ENCODE measurements at regions not wholly inside any gene's neighbourhood (a gene's known extent, or its start where the extent isn't known, plus 50 kb on each side); places are given as distances from the start of the nearest gene placed in this dataset.
A peak's percentile ranks its signal among the peaks of the same experiment; 100 is the strongest.

DNA sequence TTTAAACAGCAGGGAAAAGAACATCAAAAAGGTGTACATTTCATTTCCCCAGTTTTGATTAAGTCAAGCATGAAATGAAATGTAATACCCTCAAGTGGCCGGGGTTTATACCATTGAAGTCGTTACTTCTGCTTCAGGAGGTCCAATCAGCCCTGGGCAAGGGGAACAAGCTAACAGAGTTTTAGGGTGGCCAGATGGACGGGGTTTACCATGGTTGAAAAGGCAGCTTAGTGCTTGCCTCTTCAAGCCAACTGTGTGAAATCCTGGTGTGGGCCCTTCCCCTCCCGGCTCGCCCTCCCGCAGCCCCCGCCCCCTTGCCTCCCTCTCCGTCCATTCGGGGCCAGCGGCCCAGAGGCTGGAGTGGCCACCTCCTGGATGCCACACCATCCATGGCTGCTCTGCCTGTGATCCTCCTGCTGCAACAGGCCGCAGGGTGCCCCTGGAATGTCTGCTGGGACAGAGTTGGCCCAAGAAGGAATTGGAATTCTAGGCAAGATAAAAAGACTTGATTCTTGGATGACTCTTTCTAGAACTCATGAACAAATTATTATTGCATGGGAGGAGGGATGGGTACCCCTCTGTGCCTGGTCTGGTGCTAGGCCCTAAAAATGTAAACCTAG, 296.2 kb upstream of the IRX3 start:
- no peak for DNase-seq (ENCODE audit: low read depth)
- no peak overlapping the region for H3K4me3 ChIP-seq (ENCODE audit: low read depth, low read length)
- TF ChIP-seq, protein P1, sequence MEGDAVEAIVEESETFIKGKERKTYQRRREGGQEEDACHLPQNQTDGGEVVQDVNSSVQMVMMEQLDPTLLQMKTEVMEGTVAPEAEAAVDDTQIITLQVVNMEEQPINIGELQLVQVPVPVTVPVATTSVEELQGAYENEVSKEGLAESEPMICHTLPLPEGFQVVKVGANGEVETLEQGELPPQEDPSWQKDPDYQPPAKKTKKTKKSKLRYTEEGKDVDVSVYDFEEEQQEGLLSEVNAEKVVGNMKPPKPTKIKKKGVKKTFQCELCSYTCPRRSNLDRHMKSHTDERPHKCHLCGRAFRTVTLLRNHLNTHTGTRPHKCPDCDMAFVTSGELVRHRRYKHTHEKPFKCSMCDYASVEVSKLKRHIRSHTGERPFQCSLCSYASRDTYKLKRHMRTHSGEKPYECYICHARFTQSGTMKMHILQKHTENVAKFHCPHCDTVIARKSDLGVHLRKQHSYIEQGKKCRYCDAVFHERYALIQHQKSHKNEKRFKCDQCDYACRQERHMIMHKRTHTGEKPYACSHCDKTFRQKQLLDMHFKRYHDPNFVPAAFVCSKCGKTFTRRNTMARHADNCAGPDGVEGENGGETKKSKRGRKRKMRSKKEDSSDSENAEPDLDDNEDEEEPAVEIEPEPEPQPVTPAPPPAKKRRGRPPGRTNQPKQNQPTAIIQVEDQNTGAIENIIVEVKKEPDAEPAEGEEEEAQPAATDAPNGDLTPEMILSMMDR (IDR thresholded peaks at IDR 0.05; ENCODE audit: low read depth, low read length): no peak
- TF ChIP-seq MYC (IDR thresholded peaks at IDR 0.05; ENCODE audit: low read depth, low read length) (no peak), POLR2A (IDR thresholded peaks at IDR 0.05; ENCODE audit: extremely low read depth, insufficient read length) (no peak)
- TF ChIP-seq, protein P2, sequence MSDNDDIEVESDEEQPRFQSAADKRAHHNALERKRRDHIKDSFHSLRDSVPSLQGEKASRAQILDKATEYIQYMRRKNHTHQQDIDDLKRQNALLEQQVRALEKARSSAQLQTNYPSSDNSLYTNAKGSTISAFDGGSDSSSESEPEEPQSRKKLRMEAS (IDR thresholded peaks at IDR 0.05; ENCODE audit: low read depth, low read length): no peak

DNA sequence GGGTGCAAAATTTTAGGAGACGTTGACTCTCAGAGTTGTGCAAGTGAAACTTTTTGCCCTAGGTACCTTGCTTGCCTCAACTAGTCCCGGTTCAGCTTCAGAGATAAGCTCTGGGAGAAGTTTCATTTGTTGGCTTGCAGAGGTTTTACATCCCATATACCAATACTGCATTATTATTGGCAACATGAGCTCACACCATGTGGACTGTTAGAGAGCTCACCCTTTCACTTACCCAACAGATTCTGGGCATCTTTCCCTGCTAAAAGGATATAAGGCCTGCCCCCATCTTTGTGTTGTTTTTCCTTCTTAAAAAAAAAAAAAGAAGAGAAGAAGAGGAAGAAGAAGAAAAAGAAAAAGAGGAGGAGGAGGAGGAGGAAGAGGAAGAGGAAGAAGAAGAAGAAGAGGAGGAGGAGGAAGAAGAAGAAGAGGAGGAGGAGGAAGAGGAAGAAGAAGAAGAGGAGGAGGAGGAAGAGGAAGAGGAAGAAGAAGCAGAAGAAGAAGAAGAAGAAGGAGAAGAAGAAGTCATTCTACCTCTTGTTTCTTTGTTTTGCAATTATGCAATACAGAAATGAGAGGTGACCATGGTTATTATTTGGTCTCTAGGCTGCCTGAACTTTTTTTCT, 292.6 kb upstream of the IRX3 start:
- H3K4me3 ChIP-seq (ENCODE audit: low read depth, low read length): no peak overlapping the region
- TF ChIP-seq, protein P1 (IDR thresholded peaks at IDR 0.05; ENCODE audit: low read depth, low read length): no peak
- TF ChIP-seq POLR2A (IDR thresholded peaks at IDR 0.05; ENCODE audit: extremely low read depth, insufficient read length): no peak
- no peak for TF ChIP-seq MYC (IDR thresholded peaks at IDR 0.05; ENCODE audit: low read depth, low read length)
- TF ChIP-seq, protein P2 (IDR thresholded peaks at IDR 0.05; ENCODE audit: low read depth, low read length): no peak
- peak; percentile 9 for DNase-seq (ENCODE audit: low read depth)

DNA sequence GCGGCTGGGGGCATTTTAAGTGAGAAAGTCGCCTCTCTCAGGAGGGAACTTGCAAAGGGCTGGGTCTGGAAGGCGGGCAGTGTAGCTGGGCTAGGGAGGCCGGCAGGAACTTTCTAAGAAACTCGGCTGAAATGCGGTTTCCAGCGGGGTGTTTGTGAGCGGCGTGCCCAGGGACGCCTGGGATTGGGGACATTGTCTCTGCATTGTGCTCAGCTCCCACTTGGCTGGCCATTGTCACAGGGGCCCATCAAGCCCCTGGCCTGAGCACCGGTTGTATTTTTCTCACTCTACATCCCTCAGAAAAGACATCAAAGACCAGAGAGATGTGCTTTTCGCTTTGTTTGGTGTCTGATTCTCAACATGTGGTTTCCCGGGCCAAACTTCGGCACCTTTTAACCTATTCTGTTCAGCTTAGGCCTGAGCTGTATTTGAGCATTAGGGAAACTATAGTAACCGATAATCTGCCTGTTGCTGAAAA, 291.1 kb upstream of the IRX3 start:
- H3K4me3 ChIP-seq (ENCODE audit: low read depth, low read length): no peak overlapping the region
- no peak for DNase-seq (ENCODE audit: low read depth)
- TF ChIP-seq, protein P1 (IDR thresholded peaks at IDR 0.05; ENCODE audit: low read depth, low read length): no peak
- TF ChIP-seq, protein P2 (IDR thresholded peaks at IDR 0.05; ENCODE audit: low read depth, low read length): no peak
- TF ChIP-seq MYC (IDR thresholded peaks at IDR 0.05; ENCODE audit: low read depth, low read length) (no peak), POLR2A (IDR thresholded peaks at IDR 0.05; ENCODE audit: extremely low read depth, insufficient read length) (no peak)

DNA sequence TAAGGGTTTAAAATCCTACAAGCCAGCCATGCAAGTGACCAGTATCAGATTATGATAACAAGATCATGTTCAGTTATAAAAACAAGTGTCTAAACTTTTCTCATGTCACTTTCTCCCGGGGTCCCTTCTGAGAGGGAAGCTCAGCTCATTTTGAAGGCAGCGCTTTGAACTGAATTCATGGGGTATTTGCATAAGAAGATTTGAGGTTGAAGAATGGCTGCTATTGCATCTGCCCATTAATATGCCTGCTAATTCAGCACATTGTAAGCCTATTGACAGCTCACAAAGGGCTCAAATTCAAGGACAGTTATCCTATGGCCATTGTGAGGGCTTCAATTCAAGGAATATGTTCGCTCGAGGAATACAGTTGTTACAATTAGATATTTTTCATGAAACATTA, 290.2 kb upstream of the IRX3 start:
- DNase-seq (ENCODE audit: low read depth): no peak
- TF ChIP-seq POLR2A (IDR thresholded peaks at IDR 0.05; ENCODE audit: extremely low read depth, insufficient read length): no peak
- no peak overlapping the region for H3K4me3 ChIP-seq (ENCODE audit: low read depth, low read length)

DNA sequence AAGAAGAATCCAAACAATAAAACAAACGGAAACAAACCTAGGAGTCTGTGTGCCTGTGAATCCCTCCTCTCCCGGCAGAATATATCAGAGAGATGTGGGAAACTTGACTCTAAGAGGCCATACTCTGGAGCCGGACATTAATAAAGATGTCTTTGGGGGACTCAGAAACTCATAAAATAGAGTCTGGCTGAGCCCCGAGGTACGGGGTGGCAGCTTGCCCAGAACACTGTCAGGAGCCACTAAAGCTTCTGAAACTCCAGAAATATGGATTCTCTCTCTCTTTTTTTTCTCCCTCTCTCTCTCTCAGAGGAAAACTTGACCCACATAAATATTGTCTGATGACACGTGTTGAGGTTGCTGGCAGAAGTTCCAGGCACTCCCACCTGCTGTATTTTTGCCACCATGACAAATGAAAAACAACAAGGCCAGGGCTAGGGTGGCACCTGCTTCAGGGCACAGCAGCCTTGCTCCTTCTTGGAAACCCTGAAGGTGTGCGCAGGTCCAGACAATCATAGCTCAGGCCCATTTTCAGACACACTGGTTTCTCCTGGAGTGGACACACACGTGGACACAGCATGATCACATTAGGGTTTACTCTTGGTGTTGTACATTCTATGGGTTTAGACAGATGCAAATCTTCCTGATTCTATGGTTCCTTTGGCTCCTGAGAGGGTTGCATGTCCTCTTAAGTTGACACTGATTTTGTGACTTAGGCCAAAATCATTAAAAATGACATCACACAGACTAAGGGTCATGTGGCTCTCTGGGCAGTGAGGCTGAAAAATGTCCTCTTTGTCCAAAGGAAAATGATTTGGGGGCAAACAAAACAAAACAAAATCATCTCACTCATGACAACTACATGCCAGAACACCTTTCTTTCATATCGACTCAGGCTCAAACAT, 282.6 kb upstream of the IRX3 start:
- no peak overlapping the region for H3K4me3 ChIP-seq (ENCODE audit: low read depth, low read length)
- no peak for DNase-seq (ENCODE audit: low read depth)
- TF ChIP-seq, protein P1 (IDR thresholded peaks at IDR 0.05; ENCODE audit: low read depth, low read length): no peak
- TF ChIP-seq POLR2A (IDR thresholded peaks at IDR 0.05; ENCODE audit: extremely low read depth, insufficient read length): no peak
- no peak for TF ChIP-seq MYC (IDR thresholded peaks at IDR 0.05; ENCODE audit: low read depth, low read length)
- TF ChIP-seq, protein P2 (IDR thresholded peaks at IDR 0.05; ENCODE audit: low read depth, low read length): no peak

DNA sequence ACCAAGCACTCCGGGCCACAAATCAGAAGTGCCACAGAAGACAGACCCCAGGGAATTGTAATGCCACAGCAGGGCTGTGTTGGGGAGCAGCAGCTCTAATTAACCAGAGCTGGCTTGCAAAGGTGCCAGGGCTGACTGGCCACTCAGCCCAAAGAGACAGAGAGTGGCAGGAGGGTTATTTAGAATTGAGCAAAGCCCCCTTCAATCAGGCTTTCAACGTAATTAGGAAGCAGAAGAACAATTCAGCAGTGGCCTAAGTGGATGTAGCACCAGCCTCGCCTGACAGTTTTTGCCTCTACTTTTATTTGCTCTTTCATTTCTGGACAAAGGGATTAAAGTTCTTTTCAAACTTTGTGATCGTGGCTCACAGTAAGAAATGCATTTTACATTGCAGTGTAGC, 278.3 kb upstream of the IRX3 start:
- TF ChIP-seq MYC (IDR thresholded peaks at IDR 0.05; ENCODE audit: low read depth, low read length) (no peak), POLR2A (IDR thresholded peaks at IDR 0.05; ENCODE audit: extremely low read depth, insufficient read length) (no peak)
- TF ChIP-seq, protein P1 (IDR thresholded peaks at IDR 0.05; ENCODE audit: low read depth, low read length): no peak
- TF ChIP-seq, protein P2 (IDR thresholded peaks at IDR 0.05; ENCODE audit: low read depth, low read length): no peak
- H3K4me3 ChIP-seq (ENCODE audit: low read depth, low read length): no peak overlapping the region
- no peak for DNase-seq (ENCODE audit: low read depth)
